ENCODE measurements at regions not wholly inside any gene's neighbourhood (a gene's known extent, or its start where the extent isn't known, plus 50 kb on each side); places are given as distances from the start of the nearest gene placed in this dataset.
"Not testable (repeated sequence)": the region's sequence is repeated elsewhere in the genome, so short reads cannot be mapped to it uniquely, and the experiment has no call there.

DNA sequence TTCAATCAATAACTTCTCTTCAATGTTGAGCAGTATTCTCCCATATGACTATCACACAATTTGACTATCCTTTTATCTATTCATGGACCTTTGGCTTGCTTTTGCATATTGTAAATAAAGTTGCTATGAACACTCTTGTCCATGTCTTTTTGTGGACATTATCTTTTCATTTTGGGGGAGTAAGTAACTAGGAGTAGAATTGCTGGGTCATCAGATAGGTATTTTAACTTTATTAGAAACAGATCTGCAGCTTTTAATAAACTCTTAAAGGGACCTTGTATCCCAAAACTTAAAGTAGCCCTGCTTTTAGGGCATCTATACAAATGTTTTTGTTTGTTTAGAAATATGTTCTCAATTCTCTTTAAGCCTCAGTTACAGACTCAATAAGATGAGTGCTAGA lies 614.2 kb upstream of the CITED2 start:
- DNase-seq (ENCODE audit: low read depth) = no peak

GRCh38 chr6:139987091-139987490 lies 612.6 kb upstream of the CITED2 start:
- no peak for DNase-seq (ENCODE audit: low read depth)

- DNase-seq (ENCODE audit: low read depth) = no peak
Observed at GRCh38 chr6:139985236-139985815, 610.9 kb upstream of the CITED2 start.

- no peak for DNase-seq (ENCODE audit: low read depth)
Observed at GRCh38 chr6:139984317-139984716, 609.9 kb upstream of the CITED2 start.

DNA sequence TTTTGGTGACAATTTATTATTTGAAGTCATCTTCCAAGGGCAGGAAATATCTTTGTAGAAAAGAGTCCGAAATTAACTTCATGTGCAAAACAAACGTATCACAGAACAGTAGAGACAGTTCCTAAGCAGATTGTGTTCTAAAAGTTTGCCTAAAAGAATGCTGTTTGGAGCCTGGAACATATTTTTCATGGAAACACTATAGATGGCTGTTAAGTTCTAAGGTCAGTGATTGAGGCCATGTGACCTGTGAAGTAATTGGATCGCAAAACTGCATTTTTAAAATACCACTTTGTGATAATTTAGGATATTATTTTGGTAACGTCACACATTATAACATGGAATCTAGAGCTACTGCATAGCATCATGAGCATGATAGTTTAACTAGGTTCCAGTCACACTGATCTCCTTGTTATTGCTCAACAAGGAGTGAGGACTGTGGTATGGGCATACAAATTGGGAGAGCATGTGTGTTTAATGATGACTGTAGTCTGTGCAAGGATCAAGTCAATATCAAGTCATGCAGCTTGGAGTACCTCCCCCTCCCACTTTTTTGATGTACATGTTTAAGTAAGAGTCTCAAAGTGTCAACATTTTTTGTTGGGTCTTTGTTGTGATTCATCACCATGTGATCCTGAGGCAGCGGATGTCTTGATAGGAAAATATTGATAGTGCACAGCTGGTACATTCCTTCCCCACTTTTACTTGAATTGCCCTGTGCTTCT lies 609.3 kb upstream of the CITED2 start:
- no peak for DNase-seq (ENCODE audit: low read depth)

DNA sequence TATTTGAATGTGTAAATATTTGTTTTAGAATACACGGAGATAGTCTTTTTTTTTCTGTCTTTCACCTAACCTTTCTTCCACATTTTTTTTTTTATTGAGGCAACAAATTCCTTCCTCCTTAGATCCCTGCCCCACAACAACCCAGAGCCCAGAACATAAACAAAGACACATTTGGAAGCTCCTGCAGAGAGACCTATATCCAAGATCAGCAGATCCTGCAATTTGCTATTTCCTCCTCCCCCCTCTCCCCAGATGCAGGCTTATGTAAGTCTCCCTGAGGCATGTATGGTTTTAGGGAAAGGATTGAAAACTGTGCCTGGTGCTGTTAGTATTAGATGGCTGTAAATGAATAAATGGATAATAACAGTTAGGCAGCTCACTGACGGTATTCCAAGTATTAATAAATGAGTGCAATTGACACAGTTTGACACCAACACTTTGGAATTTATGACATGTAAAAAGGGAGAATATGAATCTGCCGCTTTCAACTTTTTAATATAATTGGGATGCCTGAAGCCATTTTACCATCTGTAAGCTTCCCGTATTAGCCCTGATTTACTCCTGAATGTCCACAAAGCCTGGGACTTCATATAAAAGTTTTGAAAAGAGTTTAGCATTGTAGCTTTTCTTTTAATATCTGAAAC lies 608.3 kb upstream of the CITED2 start:
- DNase-seq (ENCODE audit: low read depth) = no peak

GRCh38 chr6:139982195-139982594 lies 607.7 kb upstream of the CITED2 start:
- no peak for DNase-seq (ENCODE audit: low read depth)

DNA sequence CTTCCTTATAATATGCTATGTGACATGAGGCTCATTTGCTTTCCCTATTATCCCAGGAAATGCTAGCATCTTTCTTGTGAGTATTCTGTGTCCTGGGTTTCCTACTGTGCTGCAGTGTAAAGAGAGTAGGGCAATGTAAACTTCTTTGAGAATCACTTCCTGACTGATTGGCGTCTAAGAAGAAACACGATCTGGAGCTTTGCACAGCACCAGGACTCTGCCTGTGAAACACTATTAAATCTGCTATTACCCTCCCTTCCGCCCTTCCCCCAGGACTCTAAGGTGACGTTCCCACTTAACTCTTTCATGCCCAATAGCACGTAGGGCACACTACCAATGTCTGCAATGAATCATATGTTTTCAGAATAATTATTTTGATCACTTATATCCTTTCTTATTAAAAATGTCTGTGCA lies 607.3 kb upstream of the CITED2 start:
- DNase-seq (ENCODE audit: low read depth) = no peak

GRCh38 chr6:139981066-139981624 lies 606.7 kb upstream of the CITED2 start:
- no peak for DNase-seq (ENCODE audit: low read depth)

- DNase-seq (ENCODE audit: low read depth) = not testable (repeated sequence)
Observed at GRCh38 chr6:139980631-139981030, 606.2 kb upstream of the CITED2 start.

DNA sequence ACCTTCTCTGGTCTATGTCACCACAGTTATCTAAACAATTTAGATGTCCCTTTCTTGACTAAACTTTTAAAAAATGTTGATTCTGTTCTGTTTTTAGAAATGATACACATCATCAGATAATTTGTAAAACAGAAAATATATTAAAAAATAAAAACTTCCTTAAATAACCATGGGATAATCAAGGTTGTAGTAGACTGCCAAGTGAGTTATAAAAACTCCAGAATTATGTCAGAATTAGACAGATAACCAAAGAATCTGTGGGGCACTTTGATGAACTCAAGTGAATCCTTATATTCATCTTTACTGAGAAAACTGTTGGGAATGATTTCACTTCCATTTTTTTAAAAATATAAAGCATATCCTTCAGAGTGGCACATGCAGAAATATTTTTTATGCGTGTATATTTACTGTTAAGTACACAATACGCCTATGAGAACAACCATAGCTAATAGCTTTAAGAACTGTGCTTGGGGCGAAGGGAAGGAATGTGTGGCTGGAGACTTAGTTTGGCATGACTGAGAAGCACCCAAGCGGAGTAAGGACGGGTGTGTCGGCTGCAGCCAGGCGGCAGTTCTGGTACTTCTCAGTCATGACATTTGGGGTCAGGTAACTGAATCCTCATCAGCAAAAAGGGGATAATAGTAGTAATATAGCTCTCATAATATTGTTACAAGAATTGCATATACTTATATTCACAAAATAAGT lies 604.7 kb upstream of the CITED2 start:
- DNase-seq (ENCODE audit: low read depth) = no peak

DNA sequence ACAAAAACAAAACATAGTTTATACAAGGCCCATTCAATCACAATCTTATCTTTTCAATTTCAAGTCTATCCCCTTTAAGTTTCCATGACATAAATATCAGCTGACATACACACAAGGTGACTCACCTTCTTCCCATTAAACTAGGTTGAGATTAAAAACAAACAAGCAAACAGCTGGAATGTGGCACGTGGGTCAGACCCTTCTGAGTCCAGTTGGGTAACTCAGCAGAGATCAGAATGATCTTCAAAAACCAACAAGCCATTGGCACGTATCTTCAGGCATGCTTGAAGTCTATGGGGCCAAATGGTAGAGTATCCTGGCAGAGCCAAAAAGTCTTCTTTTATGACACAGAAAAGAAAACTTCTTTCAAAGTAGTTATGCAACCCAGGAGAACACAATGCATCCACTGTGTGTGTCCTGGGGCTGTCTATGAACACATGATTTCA lies 603.5 kb upstream of the CITED2 start:
- no peak for DNase-seq (ENCODE audit: low read depth)

- no peak for DNase-seq (ENCODE audit: low read depth)
Observed at GRCh38 chr6:139973669-139974344, 599.4 kb upstream of the CITED2 start.

DNA sequence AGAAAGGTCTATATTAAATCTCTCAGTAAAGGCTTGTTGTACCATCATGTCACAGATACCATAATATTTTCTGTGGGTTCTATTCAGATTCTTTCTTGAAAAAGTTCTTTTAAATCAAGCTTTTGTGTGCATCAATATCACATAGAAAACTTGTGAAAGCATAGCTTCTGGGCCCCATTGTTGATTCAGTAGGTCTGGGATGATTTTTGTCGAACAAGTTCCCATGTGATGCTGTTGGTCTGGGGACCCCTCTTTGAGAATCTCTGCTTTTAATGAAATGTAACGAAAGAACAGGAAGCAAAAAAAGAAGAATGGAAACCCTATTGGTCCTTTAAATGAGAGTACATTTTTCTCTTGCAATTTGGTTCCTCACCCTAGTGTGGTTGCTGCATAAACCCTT lies 597.7 kb upstream of the CITED2 start:
- DNase-seq (ENCODE audit: low read depth) = no peak

GRCh38 chr6:139970591-139970991 lies 596.1 kb upstream of the CITED2 start:
- no peak for DNase-seq (ENCODE audit: low read depth)

DNA sequence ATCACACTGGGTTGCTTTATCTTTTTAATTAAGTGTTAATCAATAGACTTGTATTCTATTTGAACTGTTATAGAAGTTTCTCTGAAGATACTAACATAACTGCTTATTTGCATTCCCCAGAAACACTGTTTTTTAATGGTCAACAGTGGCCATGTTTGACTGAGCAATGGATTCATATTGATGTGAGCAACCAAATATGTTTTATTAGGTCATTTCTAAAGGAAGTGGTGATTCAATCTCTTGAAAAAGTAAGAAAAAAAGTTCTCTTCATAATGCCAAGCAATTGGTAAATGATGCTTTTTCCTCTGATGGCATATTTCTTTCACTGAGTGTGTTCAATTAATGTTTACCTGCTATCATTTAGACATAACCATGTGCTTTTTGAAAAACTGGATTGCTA lies 593.0 kb upstream of the CITED2 start:
- DNase-seq (ENCODE audit: low read depth) = no peak

GRCh38 chr6:139965393-139965792 lies 590.9 kb upstream of the CITED2 start:
- DNase-seq (ENCODE audit: low read depth) = no peak

DNA sequence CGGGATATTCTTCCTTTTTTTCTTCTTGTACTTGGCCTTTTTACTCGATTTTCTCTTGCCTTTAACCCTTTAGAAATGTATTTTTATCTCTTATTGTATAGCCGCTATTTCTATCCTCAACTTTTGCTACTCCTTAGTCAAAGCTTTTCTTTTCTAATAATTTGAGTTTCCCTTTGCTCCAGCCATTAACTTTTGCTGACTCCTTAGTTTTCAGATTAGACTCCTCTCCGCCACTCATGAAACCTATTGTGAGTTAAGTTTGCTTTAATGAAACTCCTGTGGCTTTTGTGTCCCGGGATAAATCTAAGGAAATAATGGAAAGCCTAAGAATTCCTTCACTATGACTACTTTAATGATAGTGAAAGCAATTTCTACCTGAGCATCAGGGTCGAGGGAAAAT lies 590.3 kb upstream of the CITED2 start:
- no peak for DNase-seq (ENCODE audit: low read depth)

- DNase-seq (ENCODE audit: low read depth) = no peak
Observed at GRCh38 chr6:139962654-139963347, 588.4 kb upstream of the CITED2 start.

DNA sequence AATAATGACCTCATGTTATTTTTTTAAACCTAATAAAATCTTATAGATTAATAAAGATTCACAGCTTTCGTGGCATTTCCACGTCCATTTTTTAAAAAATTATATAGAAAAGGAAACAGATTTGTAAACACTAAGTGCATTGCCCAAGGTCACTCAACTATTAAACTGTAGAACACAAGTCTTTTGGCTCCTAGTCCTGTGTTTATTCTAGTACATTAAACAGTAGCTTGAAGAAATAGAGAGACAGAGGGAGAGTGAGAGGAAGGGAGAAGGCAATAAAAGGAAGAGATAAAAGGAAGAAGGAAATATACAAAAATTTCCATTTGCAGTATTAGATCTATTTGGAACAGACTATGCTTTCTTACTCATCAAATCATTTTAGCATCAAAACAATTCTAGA lies 586.7 kb upstream of the CITED2 start:
- DNase-seq (ENCODE audit: low read depth) = no peak

GRCh38 chr6:139960671-139961070 lies 586.2 kb upstream of the CITED2 start:
- DNase-seq (ENCODE audit: low read depth) = no peak
